ENCODE measurements at regions not wholly inside any gene's neighbourhood (a gene's known extent, or its start where the extent isn't known, plus 50 kb on each side); places are given as distances from the start of the nearest gene placed in this dataset.

- no peak overlapping the region for H3K4ac ChIP-seq (ENCODE audit: low read depth, low read length)
- no peaks in the 10 kb centered on the region for H3K9me3 ChIP-seq (ENCODE audit: insufficient read depth, low read depth, low read length)
- no peak overlapping the region for H2BK120ac ChIP-seq (ENCODE audit: insufficient read depth, low read length, poor library complexity)
- no peak overlapping the region for H4K91ac ChIP-seq (ENCODE audit: low read depth, low read length)
- no peak overlapping the region for H2BK12ac ChIP-seq (ENCODE audit: low read length)
- no peaks in the 10 kb centered on the region for H3K79me2 ChIP-seq (ENCODE audit: control insufficient read depth, insufficient read depth, low read length, poor library complexity)
- no peak overlapping the region for H2BK5ac ChIP-seq (ENCODE audit: low read depth, low read length, poor library complexity)
- H3K36me3 ChIP-seq (ENCODE audit: control insufficient read depth in 1 of 2, insufficient read depth in 2 of 2, low read length in 2 of 2) = no peaks in the 10 kb centered on the region
- H3K79me1 ChIP-seq (ENCODE audit: low read length) = no peaks in the 10 kb centered on the region
- no peak overlapping the region for H3K4me3 ChIP-seq (ENCODE audit: low read depth, low read length)
- no peak overlapping the region for H2AFZ ChIP-seq (ENCODE audit: insufficient read depth, low read length, poor library complexity)
- no peak for DNase-seq
- H3K18ac ChIP-seq (ENCODE audit: low read length) = no peak overlapping the region
- H4K12ac ChIP-seq (ENCODE audit: low read depth, low read length) = no peak overlapping the region
- H3K4me2 ChIP-seq (ENCODE audit: low read length) = no peak overlapping the region
- no peak overlapping the region for H3K23ac ChIP-seq (ENCODE audit: low read length)
- WGBS (ENCODE audit: extremely low coverage, insufficient coverage, insufficient read length) = no CpG with 5 or more reads among the region's 8 CpGs
- H3K4me1 ChIP-seq (ENCODE audit: control insufficient read depth in 1 of 2, insufficient read depth in 2 of 2, low read length in 2 of 2) = peaks cover 0 to 4% of the 10 kb centered on the region in 2 experiments
- no peaks in the 10 kb centered on the region for H3K27me3 ChIP-seq (ENCODE audit: insufficient read depth, low read length)
- H3K14ac ChIP-seq (ENCODE audit: low read length) = no peak overlapping the region
- no peak overlapping the region for H2AK5ac ChIP-seq (ENCODE audit: low read length)
- H3K27ac ChIP-seq (ENCODE audit: low read depth, low read length) = no peak overlapping the region
- H4K8ac ChIP-seq (ENCODE audit: low read depth, low read length) = no peak overlapping the region
- H3K9ac ChIP-seq (ENCODE audit: low read length) = no peak overlapping the region
Observed at GRCh38 chr18:24983566-24984139, 368.3 kb downstream of the ZNF521 start.

- no peak overlapping the region for H2BK5ac ChIP-seq (ENCODE audit: low read depth, low read length, poor library complexity)
- H3K79me2 ChIP-seq (ENCODE audit: control insufficient read depth, insufficient read depth, low read length, poor library complexity) = no peaks in the 10 kb centered on the region
- no peak overlapping the region for H2BK12ac ChIP-seq (ENCODE audit: low read length)
- no peaks in the 10 kb centered on the region for H3K9me3 ChIP-seq (ENCODE audit: insufficient read depth, low read depth, low read length)
- H3K4me2 ChIP-seq (ENCODE audit: low read length) = no peak overlapping the region
- H3K4ac ChIP-seq (ENCODE audit: low read depth, low read length) = no peak overlapping the region
- H3K4me1 ChIP-seq (ENCODE audit: control insufficient read depth in 1 of 2, insufficient read depth in 2 of 2, low read length in 2 of 2) = peaks cover 0 to 4% of the 10 kb centered on the region in 2 experiments
- H4K91ac ChIP-seq (ENCODE audit: low read depth, low read length) = no peak overlapping the region
- H4K8ac ChIP-seq (ENCODE audit: low read depth, low read length) = no peak overlapping the region
- no peak overlapping the region for H3K4me3 ChIP-seq (ENCODE audit: low read depth, low read length)
- H4K12ac ChIP-seq (ENCODE audit: low read depth, low read length) = no peak overlapping the region
- H2AFZ ChIP-seq (ENCODE audit: insufficient read depth, low read length, poor library complexity) = no peak overlapping the region
- no peak overlapping the region for H2AK5ac ChIP-seq (ENCODE audit: low read length)
- H3K36me3 ChIP-seq (ENCODE audit: control insufficient read depth in 1 of 2, insufficient read depth in 2 of 2, low read length in 2 of 2) = no peaks in the 10 kb centered on the region
- no peak overlapping the region for H3K27ac ChIP-seq (ENCODE audit: low read depth, low read length)
- H3K79me1 ChIP-seq (ENCODE audit: low read length) = no peaks in the 10 kb centered on the region
- H3K23ac ChIP-seq (ENCODE audit: low read length) = no peak overlapping the region
- no peak overlapping the region for H2BK120ac ChIP-seq (ENCODE audit: insufficient read depth, low read length, poor library complexity)
- H3K18ac ChIP-seq (ENCODE audit: low read length) = no peak overlapping the region
- no peak overlapping the region for H3K9ac ChIP-seq (ENCODE audit: low read length)
- no peaks in the 10 kb centered on the region for H3K27me3 ChIP-seq (ENCODE audit: insufficient read depth, low read length)
- DNase-seq = no peak
- WGBS (ENCODE audit: extremely low coverage, insufficient coverage, insufficient read length) = no CpG with 5 or more reads among the region's 4 CpGs
- no peak overlapping the region for H3K14ac ChIP-seq (ENCODE audit: low read length)
Observed at GRCh38 chr18:24985586-24985985, 366.4 kb downstream of the ZNF521 start.

- H4K12ac ChIP-seq (ENCODE audit: low read depth, low read length) = no peak overlapping the region
- H3K9ac ChIP-seq (ENCODE audit: low read length) = no peak overlapping the region
- no peak overlapping the region for H2AFZ ChIP-seq (ENCODE audit: insufficient read depth, low read length, poor library complexity)
- no peak overlapping the region for H3K27ac ChIP-seq (ENCODE audit: low read depth, low read length)
- H3K79me2 ChIP-seq (ENCODE audit: control insufficient read depth, insufficient read depth, low read length, poor library complexity) = no peaks in the 10 kb centered on the region
- no peaks in the 10 kb centered on the region for H3K27me3 ChIP-seq (ENCODE audit: insufficient read depth, low read length)
- H3K4me2 ChIP-seq (ENCODE audit: low read length) = no peak overlapping the region
- no peak overlapping the region for H2AK5ac ChIP-seq (ENCODE audit: low read length)
- H3K4me1 ChIP-seq (ENCODE audit: control insufficient read depth in 1 of 2, insufficient read depth in 2 of 2, low read length in 2 of 2) = peaks cover 0 to 4% of the 10 kb centered on the region in 2 experiments
- H4K91ac ChIP-seq (ENCODE audit: low read depth, low read length) = no peak overlapping the region
- H3K18ac ChIP-seq (ENCODE audit: low read length) = no peak overlapping the region
- no peak overlapping the region for H3K14ac ChIP-seq (ENCODE audit: low read length)
- H2BK5ac ChIP-seq (ENCODE audit: low read depth, low read length, poor library complexity) = no peak overlapping the region
- no peak overlapping the region for H3K4me3 ChIP-seq (ENCODE audit: low read depth, low read length)
- DNase-seq = no peak
- no peak overlapping the region for H3K4ac ChIP-seq (ENCODE audit: low read depth, low read length)
- H3K9me3 ChIP-seq (ENCODE audit: insufficient read depth, low read depth, low read length) = no peaks in the 10 kb centered on the region
- no peak overlapping the region for H4K8ac ChIP-seq (ENCODE audit: low read depth, low read length)
- H3K36me3 ChIP-seq (ENCODE audit: control insufficient read depth in 1 of 2, insufficient read depth in 2 of 2, low read length in 2 of 2) = no peaks in the 10 kb centered on the region
- no CpG with 5 or more reads among the region's 6 CpGs for WGBS (ENCODE audit: extremely low coverage, insufficient coverage, insufficient read length)
- no peak overlapping the region for H3K23ac ChIP-seq (ENCODE audit: low read length)
- H2BK12ac ChIP-seq (ENCODE audit: low read length) = no peak overlapping the region
- H3K79me1 ChIP-seq (ENCODE audit: low read length) = no peaks in the 10 kb centered on the region
- no peak overlapping the region for H2BK120ac ChIP-seq (ENCODE audit: insufficient read depth, low read length, poor library complexity)
Observed at GRCh38 chr18:24986666-24987302, 365.2 kb downstream of the ZNF521 start.

GRCh38 chr18:24987303-24988252, 364.4 kb downstream of the ZNF521 start:
- Histone ChIP-seq H3K4me1 (ENCODE audit: control insufficient read depth in 1 of 2, insufficient read depth in 2 of 2, low read length in 2 of 2) (peaks cover 0 to 4% of the 10 kb centered on the region in 2 experiments), H3K27me3 (ENCODE audit: insufficient read depth, low read length) (no peaks in the 10 kb centered on the region), H3K14ac (ENCODE audit: low read length) (no peak overlapping the region), H3K9ac (ENCODE audit: low read length) (no peak overlapping the region), H3K18ac (ENCODE audit: low read length) (no peak overlapping the region), H4K8ac (ENCODE audit: low read depth, low read length) (no peak overlapping the region), H3K23ac (ENCODE audit: low read length) (no peak overlapping the region), H2AK5ac (ENCODE audit: low read length) (no peak overlapping the region), H4K12ac (ENCODE audit: low read depth, low read length) (no peak overlapping the region), H2AFZ (ENCODE audit: insufficient read depth, low read length, poor library complexity) (no peak overlapping the region), H3K27ac (ENCODE audit: low read depth, low read length) (no peak overlapping the region), H3K4me2 (ENCODE audit: low read length) (no peak overlapping the region), H3K79me2 (ENCODE audit: control insufficient read depth, insufficient read depth, low read length, poor library complexity) (no peaks in the 10 kb centered on the region), H3K36me3 (ENCODE audit: control insufficient read depth in 1 of 2, insufficient read depth in 2 of 2, low read length in 2 of 2) (no peaks in the 10 kb centered on the region), H3K4me3 (ENCODE audit: low read depth, low read length) (no peak overlapping the region), H4K91ac (ENCODE audit: low read depth, low read length) (no peak overlapping the region), H2BK120ac (ENCODE audit: insufficient read depth, low read length, poor library complexity) (no peak overlapping the region), H3K9me3 (ENCODE audit: insufficient read depth, low read depth, low read length) (no peaks in the 10 kb centered on the region), H3K79me1 (ENCODE audit: low read length) (no peaks in the 10 kb centered on the region), H2BK5ac (ENCODE audit: low read depth, low read length, poor library complexity) (no peak overlapping the region), H2BK12ac (ENCODE audit: low read length) (no peak overlapping the region), H3K4ac (ENCODE audit: low read depth, low read length) (no peak overlapping the region)
- no CpG with 5 or more reads among the region's 9 CpGs for WGBS (ENCODE audit: extremely low coverage, insufficient coverage, insufficient read length)
- DNase-seq = no peak
